Dedifferentiated amniotic fluid mesenchymal stem cell (primary cell): ENCODE measurements at regions not wholly inside any gene's neighbourhood (a gene's known extent, or its start where the extent isn't known, plus 50 kb on each side); places are given as distances from the start of the nearest gene placed in this dataset.

Experiments
- DNase-seq: peaks from one replicate; pipeline ENCODE4 v3.0.0-alpha.2; 2016; ENCODE audit errors: extremely low spot score

DNA sequence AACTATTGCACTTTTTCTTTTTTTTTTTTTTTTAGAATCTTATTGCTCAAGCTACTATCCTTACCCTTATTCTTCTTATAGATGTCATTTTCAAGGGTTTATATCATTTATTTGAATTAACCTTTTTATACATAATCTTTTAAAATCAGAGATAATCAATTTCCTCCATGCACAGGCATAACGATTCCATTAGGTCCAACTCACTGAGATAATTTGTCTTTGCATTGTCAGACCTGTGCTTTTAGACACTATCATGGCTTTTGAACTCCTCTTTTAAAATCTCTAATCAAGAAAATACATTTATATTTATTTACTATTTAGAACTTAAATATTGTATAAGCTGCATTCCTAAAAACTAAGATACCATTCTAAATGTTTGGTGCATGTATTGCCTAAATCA is 1454.9 kb downstream of the ZPLD1 start:
- no peak for DNase-seq

- no peak for DNase-seq
These were observed 1459.5 kb downstream of the ZPLD1 start for GRCh38 chr3:103894162-103894822.

DNA sequence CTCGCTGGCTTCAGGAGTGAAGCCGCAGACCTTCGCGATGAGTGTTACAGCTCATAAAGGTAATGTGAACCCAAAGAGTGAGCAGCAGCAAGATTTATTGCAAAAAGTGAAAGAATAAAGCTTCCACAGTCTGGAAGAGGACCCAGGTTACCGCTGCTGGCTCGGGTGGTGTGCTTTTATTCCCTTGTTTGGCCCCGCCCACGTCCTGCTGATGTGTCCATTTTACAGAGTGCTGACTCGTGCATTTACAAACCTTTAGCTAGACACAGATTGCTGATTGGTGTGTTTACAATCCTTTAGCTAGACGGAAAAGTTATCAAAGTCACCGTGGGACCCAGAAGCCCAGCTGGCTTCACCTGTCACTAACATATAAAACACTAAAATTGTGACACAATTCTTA is 1464.5 kb downstream of the ZPLD1 start:
- no peak for DNase-seq

- DNase-seq: no peak
These were observed 1461.7 kb upstream of the ALCAM start for GRCh38 chr3:103904991-103905390.

DNA sequence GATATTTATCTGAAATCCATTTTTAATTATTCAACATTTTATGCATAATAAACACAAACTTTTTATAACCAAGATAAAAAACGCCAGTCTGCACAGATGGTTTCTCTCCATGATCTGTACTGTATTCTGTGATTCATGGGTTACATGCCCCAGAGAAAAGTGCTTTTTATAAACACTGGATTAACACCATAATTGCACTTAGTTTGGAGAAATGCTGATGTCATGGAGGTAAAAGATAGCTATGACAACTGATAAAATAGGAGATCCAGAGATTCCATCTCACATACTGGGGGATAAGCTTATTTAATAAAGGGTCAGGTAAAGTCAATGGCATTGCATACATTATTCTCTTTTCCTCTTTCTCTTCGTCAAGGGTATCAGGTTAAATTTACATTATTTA is 1460.4 kb upstream of the ALCAM start:
- no peak for DNase-seq

- DNase-seq: no peak
These were observed 1459.9 kb upstream of the ALCAM start for GRCh38 chr3:103906808-103907207.

- DNase-seq: no peak
These were observed 1459.1 kb upstream of the ALCAM start for GRCh38 chr3:103907567-103907966.

GRCh38 chr3:103909395-103909794 is 1457.3 kb upstream of the ALCAM start:
- no peak for DNase-seq

DNA sequence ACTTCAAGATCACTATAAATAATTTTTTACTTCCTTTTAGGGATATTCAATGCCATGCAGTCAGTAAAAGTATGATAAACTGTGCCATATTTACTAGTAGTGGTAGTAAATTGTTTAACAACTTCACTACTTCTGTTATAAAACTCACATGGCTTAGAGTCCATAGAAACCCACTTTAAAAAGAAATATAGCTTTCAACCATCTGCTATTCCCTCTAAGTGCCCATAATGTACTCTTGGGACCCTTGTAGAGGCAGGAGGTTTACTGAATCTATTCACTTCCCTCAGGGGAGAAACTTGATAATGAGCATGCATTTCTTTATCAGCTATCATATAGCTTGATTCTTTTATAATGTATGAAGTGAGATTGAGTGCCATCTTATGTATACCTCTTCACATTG is 1448.4 kb upstream of the ALCAM start:
- DNase-seq: no peak

DNA sequence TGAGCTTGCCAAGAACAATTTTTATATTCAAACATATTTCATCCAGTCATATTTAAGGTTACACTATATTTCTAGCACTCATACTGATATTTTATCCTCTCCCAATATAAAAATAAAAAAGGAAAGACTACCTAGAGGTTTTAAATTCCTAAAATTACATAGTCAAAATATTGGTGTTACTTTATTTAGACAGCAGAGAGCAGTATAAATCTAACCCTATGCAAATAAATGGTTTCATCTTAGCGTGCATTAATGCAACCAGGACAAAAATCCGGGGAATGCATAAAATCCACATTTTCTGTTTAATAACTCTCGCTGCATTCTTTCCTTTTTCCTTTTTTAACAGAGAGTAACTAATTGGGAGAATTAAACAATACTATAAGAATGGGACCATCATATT is 1447.4 kb upstream of the ALCAM start:
- no peak for DNase-seq

DNA sequence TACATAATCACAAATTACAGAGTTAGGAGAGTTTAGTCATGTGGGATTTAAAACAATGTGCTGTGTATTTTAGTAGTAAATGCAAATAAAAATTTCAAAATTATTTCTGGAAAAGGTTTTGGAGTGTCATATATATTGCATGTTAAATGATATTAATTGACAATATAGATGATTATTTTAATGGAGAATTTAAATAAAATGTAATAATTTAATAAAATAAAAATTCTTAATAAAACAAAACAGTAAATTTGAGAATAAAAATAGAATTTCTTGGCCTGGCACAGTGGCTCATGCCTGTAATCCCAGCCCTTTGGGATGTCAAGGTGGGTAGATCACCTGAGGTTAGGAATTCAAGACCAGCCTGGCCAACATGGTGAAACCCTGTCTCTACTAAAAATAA is 1442.8 kb upstream of the ALCAM start:
- no peak for DNase-seq

DNA sequence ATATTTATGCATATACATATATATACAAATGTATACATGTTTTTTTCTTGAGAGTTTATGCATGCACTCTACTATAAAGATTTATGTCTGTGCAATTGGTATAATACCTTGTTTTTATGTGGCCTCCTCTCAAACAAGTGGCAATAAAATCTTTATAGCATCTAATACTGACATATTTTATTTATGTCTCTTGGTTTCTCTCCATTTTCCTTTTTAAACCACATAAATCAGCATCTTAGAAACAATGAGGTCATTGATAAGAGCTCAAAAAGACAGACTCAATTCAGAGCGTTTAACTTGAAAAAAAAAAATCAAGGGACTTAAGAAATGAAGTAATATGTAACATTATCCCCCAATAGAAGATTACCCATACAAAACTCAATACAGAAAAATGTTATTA is 1442.2 kb upstream of the ALCAM start:
- no peak for DNase-seq

DNA sequence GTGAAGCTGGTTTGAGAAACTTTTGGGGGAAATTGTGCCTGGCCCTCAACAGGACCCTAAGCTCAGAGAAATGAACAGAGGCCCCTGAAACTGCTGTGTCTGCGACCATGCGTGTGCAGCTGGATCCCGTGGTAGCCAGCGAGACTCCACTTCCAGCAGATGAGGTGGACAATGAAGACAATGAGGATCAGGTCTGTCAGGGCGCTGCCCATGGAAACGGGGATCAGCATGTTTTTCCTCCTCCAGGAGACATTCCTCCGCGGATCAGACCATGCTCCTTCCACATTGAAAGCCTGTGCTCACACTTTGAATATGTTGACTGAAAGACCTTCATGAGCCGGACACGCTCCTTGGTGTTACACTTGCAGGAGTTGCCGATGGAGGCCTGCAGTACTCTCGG is 1439.8 kb upstream of the ALCAM start:
- no peak for DNase-seq

DNA sequence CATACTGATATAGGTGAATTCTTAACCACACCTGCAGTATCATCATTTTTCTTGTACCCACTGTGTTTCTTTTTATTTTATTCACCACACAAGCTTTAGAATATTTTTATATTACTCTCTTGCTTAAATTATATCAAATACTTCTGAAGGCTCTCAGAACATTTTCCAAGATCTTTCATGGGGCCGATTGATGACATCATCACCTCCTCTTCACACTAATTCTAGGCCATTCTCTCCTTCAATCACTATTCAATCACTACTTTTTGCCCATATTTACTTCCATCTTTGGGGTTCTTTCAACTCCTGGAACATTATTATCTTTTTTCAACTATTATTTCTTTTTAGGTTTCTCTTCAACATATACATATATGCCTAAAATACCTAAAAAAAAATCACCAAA is 1438.8 kb upstream of the ALCAM start:
- DNase-seq: no peak

DNA sequence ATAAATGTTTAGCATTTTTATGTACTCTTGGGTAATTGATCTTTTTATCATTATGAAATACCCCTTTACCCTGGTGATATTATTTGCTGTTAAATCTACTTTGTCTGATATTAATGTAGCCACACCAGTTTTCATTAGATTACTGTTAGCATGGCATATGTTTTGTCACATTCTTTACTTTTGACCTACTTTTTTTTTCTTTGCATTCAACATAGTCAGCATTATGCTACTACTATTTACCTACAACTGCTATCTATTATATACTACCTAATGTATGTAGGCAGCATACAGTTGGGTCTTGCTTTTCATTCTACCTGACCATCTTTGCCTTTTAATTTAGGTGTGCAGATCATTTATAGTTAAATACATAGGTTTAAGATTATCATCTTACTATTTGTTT is 1429.6 kb upstream of the ALCAM start:
- no peak for DNase-seq

DNA sequence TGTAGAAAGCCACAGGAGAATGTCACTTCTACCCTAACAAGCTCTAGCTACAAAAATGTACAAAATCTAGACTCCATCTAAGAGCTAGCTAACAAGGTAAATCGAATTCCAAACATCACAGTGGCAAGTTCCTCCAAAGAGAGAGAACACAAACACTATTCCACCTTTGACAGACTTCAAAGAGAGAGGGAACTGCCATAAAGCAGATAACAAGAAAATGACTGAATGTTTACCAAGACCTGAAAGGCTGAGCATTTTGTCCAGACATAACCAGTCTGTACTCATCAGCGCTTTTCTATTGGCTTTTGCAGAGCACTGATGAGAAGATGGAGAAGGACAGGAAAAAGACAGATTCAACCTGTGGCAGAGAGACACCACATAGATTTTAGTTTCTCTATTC is 1419.6 kb upstream of the ALCAM start:
- no peak for DNase-seq

DNA sequence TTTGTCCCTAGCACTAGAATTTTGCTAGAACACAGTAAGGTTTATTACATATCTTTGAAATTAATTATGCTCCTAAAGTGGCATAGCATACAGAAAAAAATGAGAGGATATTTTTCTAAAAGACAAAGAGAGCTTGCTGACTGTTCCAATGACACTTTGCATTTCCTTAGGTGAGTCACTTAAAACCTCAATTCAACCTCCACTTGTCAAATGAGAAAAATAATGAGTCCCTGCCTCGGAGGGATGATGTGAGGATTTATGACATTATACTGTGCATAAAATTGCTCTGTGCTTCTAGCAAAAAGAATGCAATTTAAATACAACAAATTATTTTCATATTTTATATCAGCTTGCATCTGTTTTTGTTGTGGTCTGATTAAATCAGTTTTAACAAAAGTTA is 1417.0 kb upstream of the ALCAM start:
- DNase-seq: no peak

GRCh38 chr3:103950676-103951075 is 1416.0 kb upstream of the ALCAM start:
- DNase-seq: no peak

GRCh38 chr3:103953796-103954195 is 1412.9 kb upstream of the ALCAM start:
- DNase-seq: no peak

GRCh38 chr3:103960819-103961218 is 1405.9 kb upstream of the ALCAM start:
- no peak for DNase-seq

DNA sequence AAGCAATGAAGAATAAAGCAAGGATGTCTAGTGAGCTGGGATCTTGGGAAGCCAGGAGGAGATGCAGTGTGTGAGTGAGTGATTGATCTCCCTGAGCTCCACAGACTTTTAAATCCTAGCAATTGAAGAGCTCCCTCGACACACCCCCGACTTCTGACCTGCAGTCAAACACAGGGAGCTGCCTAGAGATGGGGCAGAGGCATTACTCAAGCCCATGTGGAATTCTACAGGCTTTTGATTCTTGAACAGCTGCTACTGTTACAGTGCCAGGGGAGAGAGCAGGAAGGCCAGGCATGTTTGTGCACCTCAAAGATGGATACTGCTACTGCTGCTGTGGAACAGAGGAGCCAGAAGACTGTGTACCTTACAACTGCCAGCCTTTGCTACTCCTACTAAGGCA is 1403.1 kb upstream of the ALCAM start:
- no peak for DNase-seq

GRCh38 chr3:103965764-103966163 is 1400.9 kb upstream of the ALCAM start:
- DNase-seq: no peak

DNA sequence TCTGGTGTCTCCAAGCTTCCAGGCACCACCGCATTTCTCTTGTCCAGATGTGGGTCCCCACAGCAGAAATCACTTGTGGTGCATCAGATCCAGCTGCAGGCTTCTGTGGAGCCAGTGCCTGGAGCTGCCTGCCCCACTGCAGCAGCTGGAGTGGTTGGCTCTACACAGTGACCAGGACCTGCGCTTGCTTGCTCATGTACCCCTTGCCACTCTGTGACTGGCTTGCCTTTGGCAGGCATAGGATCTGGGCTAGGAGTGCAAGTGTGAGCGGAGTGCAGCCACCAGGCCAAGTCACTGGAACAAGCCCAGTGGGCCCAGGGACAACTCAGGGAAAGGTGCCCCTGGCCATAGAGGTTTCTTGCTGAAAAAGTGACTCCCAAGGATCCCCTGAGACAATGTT is 1400.0 kb upstream of the ALCAM start:
- DNase-seq: no peak

DNA sequence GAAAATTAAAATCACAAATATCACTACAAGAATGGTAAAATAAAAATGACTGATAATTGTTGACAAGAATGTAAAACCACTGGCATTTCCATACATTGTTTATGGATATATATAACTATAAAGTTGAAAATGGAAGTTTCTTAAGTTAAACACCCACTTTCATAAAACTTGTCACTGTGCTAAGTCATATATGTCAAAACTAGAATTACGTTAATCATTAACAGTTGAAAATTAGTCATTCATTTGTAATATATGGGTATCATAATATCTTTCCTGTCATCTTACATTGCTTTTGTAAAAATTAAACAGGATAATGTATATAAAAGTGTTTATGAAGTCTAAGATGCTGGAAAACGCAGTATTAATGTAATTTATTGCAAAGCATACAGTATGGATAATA is 1398.6 kb upstream of the ALCAM start:
- DNase-seq: no peak

DNA sequence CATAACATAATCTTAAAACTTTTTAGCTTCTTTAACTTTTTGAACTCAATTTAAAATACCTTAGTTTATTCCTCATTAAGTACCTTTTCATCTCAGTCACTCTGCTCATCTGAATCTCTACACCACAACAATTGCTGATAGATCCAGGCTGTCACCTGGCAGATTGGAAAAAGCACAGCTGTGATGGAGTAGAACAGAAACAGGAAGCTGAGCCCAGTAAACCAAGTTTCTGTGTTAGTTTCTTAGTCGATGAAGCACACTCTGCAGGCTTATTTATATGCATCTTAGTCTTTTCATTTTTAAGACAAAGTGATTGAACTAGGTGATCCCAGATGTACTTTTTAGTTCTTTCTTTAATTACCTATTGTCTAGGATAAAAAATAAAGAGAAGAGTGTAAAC is 1398.0 kb upstream of the ALCAM start:
- no peak for DNase-seq
